IPS DF 19.7 (cell line): ENCODE measurements at regions not wholly inside any gene's neighbourhood (a gene's known extent, or its start where the extent isn't known, plus 50 kb on each side); places are given as distances from the start of the nearest gene placed in this dataset.
"Not testable (repeated sequence)": the region's sequence is repeated elsewhere in the genome, so short reads cannot be mapped to it uniquely, and the experiment has no call there.

Experiments used
- DNase-seq: peaks from one replicate; pipeline ENCODE4 v3.0.0-alpha.2; 2013; ENCODE audit warnings: low read depth, low spot score

- no peak for DNase-seq
Measured at GRCh38 chrX:124699876-124700275, 353.5 kb downstream of the SH2D1A start.

- DNase-seq = no peak
Measured at GRCh38 chrX:124717537-124717936, 371.2 kb downstream of the SH2D1A start.

GRCh38 chrX:124719060-124719459 is 372.7 kb downstream of the SH2D1A start:
- no peak for DNase-seq

- no peak for DNase-seq
Measured at GRCh38 chrX:124720532-124720931, 374.2 kb downstream of the SH2D1A start.

- DNase-seq = no peak
Measured at GRCh38 chrX:124725502-124725901, 379.1 kb downstream of the SH2D1A start.

- no peak for DNase-seq
Measured at GRCh38 chrX:124726292-124726691, 379.9 kb downstream of the SH2D1A start.

GRCh38 chrX:124726881-124727280 is 380.5 kb downstream of the SH2D1A start:
- no peak for DNase-seq

- DNase-seq = peak; percentile 57
Measured at GRCh38 chrX:124736553-124737270, 390.3 kb downstream of the SH2D1A start.

- no peak for DNase-seq
Measured at GRCh38 chrX:124737771-124738170, 391.4 kb downstream of the SH2D1A start.

GRCh38 chrX:124747295-124747694 is 400.9 kb downstream of the SH2D1A start:
- DNase-seq = no peak

GRCh38 chrX:124764354-124764753 is 418.0 kb downstream of the SH2D1A start:
- no peak for DNase-seq

- no peak for DNase-seq
Measured at GRCh38 chrX:124769166-124769565, 422.8 kb downstream of the SH2D1A start.

- DNase-seq = no peak
Measured at GRCh38 chrX:124771292-124771691, 424.9 kb downstream of the SH2D1A start.

- not testable (repeated sequence) for DNase-seq
Measured at GRCh38 chrX:124788253-124788652, 441.9 kb downstream of the SH2D1A start.

GRCh38 chrX:124789874-124790273 is 443.5 kb downstream of the SH2D1A start:
- not testable (repeated sequence) for DNase-seq

GRCh38 chrX:124791492-124792095 is 445.2 kb downstream of the SH2D1A start:
- DNase-seq = no peak

- no peak for DNase-seq
Measured at GRCh38 chrX:124796989-124797388, 450.6 kb downstream of the SH2D1A start.

- DNase-seq = no peak
Measured at GRCh38 chrX:124804962-124805361, 458.6 kb downstream of the SH2D1A start.

- DNase-seq = no peak
Measured at GRCh38 chrX:124805486-124805885, 459.1 kb downstream of the SH2D1A start.

- no peak for DNase-seq
Measured at GRCh38 chrX:124814106-124814505, 467.7 kb downstream of the SH2D1A start.

GRCh38 chrX:124818033-124818432 is 471.7 kb downstream of the SH2D1A start:
- no peak for DNase-seq

- no peak for DNase-seq
Measured at GRCh38 chrX:124818764-124819163, 472.4 kb downstream of the SH2D1A start.

GRCh38 chrX:124820738-124821137 is 474.4 kb downstream of the SH2D1A start:
- no peak for DNase-seq
